Astrocyte of the spinal cord (primary cell): ENCODE measurements at regions not wholly inside any gene's neighbourhood (a gene's known extent, or its start where the extent isn't known, plus 50 kb on each side); places are given as distances from the start of the nearest gene placed in this dataset.

Experiments used
- DNase-seq: peaks from one replicate; pipeline ENCODE4 v3.0.0; 2011; ENCODE audit warnings: low read depth, low spot score
- H3K4me3 ChIP-seq: 2 replicates; pipeline ENCODE4 v1.5.1; 2011; ENCODE audit warnings: low read depth, mild to moderate bottlenecking, low read length, moderate library complexity
- CTCF ChIP-seq: IDR thresholded peaks from 2 replicates; pipeline ENCODE4 v1.5.1; 2012; ENCODE audit warnings: low read depth, mild to moderate bottlenecking, low read length, inconsistent platforms
- in situ Hi-C: cut with HindIII; loops from 2 replicates; pipeline ENCODE4 v1.10.0; 2017; ENCODE audit warnings: low sequenced_read_pairs

GRCh38 chr16:6200861-6201260 is 1103.3 kb upstream of the EEF2KMT start:
- in situ Hi-C loops = no loop called here
- H3K4me3 ChIP-seq = no peak overlapping the region
- no peak for TF ChIP-seq CTCF
- DNase-seq = no peak

GRCh38 chr16:6200271-6200670 is 1102.7 kb upstream of the EEF2KMT start:
- no peak for DNase-seq
- in situ Hi-C loops = no loop called here
- no peak overlapping the region for H3K4me3 ChIP-seq
- no peak for TF ChIP-seq CTCF

GRCh38 chr16:6195966-6196365 is 1098.4 kb upstream of the EEF2KMT start:
- TF ChIP-seq CTCF = no peak
- DNase-seq = no peak
- in situ Hi-C loops = no loop called here
- H3K4me3 ChIP-seq = no peak overlapping the region

GRCh38 chr16:6193718-6194117 is 1096.1 kb upstream of the EEF2KMT start:
- DNase-seq = peak; percentile 5
- in situ Hi-C loops = no loop called here
- no peak for TF ChIP-seq CTCF
- no peak overlapping the region for H3K4me3 ChIP-seq

- DNase-seq = no peak
- in situ Hi-C loops = no loop called here
- TF ChIP-seq CTCF = no peak
- H3K4me3 ChIP-seq = no peak overlapping the region
Measured at GRCh38 chr16:6192984-6193383, 1095.4 kb upstream of the EEF2KMT start.

- in situ Hi-C loops = no loop called here
- no peak for TF ChIP-seq CTCF
Measured at GRCh38 chr16:6192532-6192931, 1094.9 kb upstream of the EEF2KMT start.

GRCh38 chr16:6190776-6191175 is 1093.2 kb upstream of the EEF2KMT start:
- DNase-seq = no peak
- no peak overlapping the region for H3K4me3 ChIP-seq
- TF ChIP-seq CTCF = no peak
- in situ Hi-C loops = no loop called here

More at GRCh38 chr16:6192532-6192931, 1094.9 kb upstream of the EEF2KMT start:
- H3K4me3 ChIP-seq = no peak overlapping the region
- DNase-seq = no peak
